Activated CD4-positive, alpha-beta T cell treated with anti-CD3 and anti-CD28 coated beads, Interleukin-2, amount 10 ng/mL, durations not matched to agents 24 days and 14 days (primary cell): ENCODE measurements at regions not wholly inside any gene's neighbourhood (a gene's known extent, or its start where the extent isn't known, plus 50 kb on each side); places are given as distances from the start of the nearest gene placed in this dataset.

Experiments used
- DNase-seq: peaks from one replicate; pipeline ENCODE4 v3.0.0; 2022
- H3K27ac Mint-ChIP-seq: one replicate; pipeline ENCODE4 v1.8.0; 2022; ENCODE audit warnings: mild to moderate bottlenecking, mixed read lengths
- H3K27me3 Mint-ChIP-seq: one replicate; pipeline ENCODE4 v1.8.0; 2022; ENCODE audit warnings: mixed read lengths
- H3K36me3 Mint-ChIP-seq: one replicate; pipeline ENCODE4 v1.8.0; 2022; ENCODE audit warnings: low read depth, mild to moderate bottlenecking, mixed read lengths
- H3K4me1 Mint-ChIP-seq: one replicate; pipeline ENCODE4 v1.8.0; 2021; ENCODE audit warnings: mixed read lengths
- H3K4me3 Mint-ChIP-seq: one replicate; pipeline ENCODE4 v1.8.0; 2022; ENCODE audit warnings: mild to moderate bottlenecking, moderate library complexity, mixed read lengths
- H3K9me3 Mint-ChIP-seq: one replicate; pipeline ENCODE4 v1.8.0; 2021; ENCODE audit warnings: mixed read lengths
- intact Hi-C: fragments of 100-400 bp; cut with micrococcal nuclease; formaldehyde crosslinking; loops from one replicate; pipeline ENCODE4 v1.15.1; 2023

DNA sequence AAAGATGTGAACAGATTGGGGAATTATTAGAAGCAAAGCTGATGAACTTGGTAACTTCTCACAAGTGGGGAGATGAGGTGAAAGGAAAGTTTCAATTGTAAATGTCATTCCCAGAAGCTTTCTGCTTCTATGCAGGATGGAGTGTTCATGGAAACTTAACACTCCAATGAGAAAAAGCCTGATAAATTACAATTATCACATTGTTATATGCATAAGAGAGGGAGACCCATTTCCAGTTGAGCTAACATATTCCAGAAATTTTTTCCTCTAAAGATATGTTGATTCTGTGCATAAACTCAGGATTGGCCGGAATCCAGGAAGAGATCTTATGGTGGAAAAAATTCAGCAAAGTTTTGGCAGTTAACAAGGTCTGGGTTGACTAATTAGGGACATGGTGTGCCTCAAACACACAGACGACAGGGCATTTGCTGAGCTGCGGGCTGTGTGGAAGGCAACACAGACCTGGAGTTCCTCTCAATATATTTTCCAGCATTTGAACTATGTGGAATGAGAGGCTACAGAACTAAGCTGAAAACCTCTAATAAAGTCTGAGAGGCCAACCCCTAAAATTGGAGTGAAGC, 64.9 kb upstream of the FGF14 start:
- Mint-ChIP-seq H3K9me3 (no peaks in the 10 kb centered on the region), H3K4me1 (no peaks in the 10 kb centered on the region), H3K4me3 (no peak overlapping the region), H3K36me3 (no peaks in the 10 kb centered on the region), H3K27ac (no peak overlapping the region), H3K27me3 (peaks cover 14% of the 10 kb centered on the region)
- intact Hi-C loops = no loop called here
- DNase-seq = no peak

GRCh38 chr13:102462570-102462969, 60.7 kb upstream of the FGF14 start:
- Mint-ChIP-seq H3K9me3 (no peaks in the 10 kb centered on the region), H3K4me3 (no peak overlapping the region), H3K36me3 (no peaks in the 10 kb centered on the region), H3K27me3 (peaks cover 12% of the 10 kb centered on the region), H3K27ac (no peak overlapping the region), H3K4me1 (peaks cover under 1% of the 10 kb centered on the region)
- intact Hi-C loops = no loop called here
- no peak for DNase-seq

GRCh38 chr13:102461302-102461701, 59.5 kb upstream of the FGF14 start:
- no peaks in the 10 kb centered on the region for H3K36me3 Mint-ChIP-seq
- intact Hi-C loops = no loop called here
- no peak for DNase-seq
- H3K27me3 Mint-ChIP-seq = peaks cover 9% of the 10 kb centered on the region
- peaks cover 5% of the 10 kb centered on the region for H3K4me1 Mint-ChIP-seq
- no peaks in the 10 kb centered on the region for H3K9me3 Mint-ChIP-seq
- H3K27ac Mint-ChIP-seq = no peak overlapping the region
- no peak overlapping the region for H3K4me3 Mint-ChIP-seq

DNA sequence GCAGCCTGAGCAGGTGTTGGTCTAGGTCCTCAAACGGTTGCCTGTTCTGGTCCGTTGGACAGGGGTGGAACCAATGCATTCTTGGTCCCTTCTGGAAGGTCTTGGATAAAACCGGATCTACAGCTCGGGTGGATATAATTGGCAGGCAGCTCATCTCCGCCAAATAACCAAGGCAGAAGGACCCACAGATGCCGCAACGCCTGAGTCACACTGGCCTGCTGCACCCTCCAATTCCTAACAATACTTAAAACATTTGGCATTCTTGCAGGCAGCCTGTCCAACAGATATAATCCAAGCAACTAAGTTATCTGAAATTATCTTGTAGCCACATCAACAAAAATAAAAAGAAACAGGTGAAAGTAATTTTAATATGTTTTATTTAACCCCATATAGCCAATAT, 59.0 kb upstream of the FGF14 start:
- intact Hi-C loops = no loop called here
- Mint-ChIP-seq H3K4me3 (no peak overlapping the region), H3K36me3 (no peaks in the 10 kb centered on the region), H3K9me3 (no peaks in the 10 kb centered on the region), H3K4me1 (peaks cover 5% of the 10 kb centered on the region), H3K27me3 (peaks cover 8% of the 10 kb centered on the region), H3K27ac (no peak overlapping the region)
- no peak for DNase-seq

DNA sequence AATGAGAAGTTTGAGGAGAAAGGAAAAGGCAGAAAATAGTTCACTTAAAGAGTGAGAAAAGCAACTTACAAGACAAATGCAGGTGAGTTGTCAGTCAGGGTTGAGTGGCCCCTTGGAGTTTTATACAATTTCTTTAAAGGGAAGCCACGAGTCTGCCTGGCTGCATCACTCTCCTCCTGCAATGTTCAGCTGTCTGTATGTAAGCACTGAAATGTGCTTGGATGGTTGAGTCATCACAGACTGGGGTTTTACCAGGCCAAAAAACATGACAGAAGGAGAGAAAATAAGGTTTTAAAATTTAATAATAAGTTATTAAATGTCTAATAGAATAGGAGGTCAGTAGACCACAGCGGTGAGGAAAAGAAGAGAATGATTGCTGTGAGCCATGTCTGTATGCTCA, 51.0 kb upstream of the FGF14 start:
- Mint-ChIP-seq H3K9me3 (no peaks in the 10 kb centered on the region), H3K27me3 (peaks cover 5% of the 10 kb centered on the region), H3K4me3 (no peak overlapping the region), H3K4me1 (peaks cover 5% of the 10 kb centered on the region), H3K27ac (no peak overlapping the region), H3K36me3 (no peaks in the 10 kb centered on the region)
- no peak for DNase-seq
- intact Hi-C loops = loop anchor here (10.0 kb wide), 1 partner anchor 938 kb away; no protein-coding TSS in a partner anchor
